Neural progenitor cell (in vitro differentiated cells): ENCODE measurements at regions not wholly inside any gene's neighbourhood (a gene's known extent, or its start where the extent isn't known, plus 50 kb on each side); places are given as distances from the start of the nearest gene placed in this dataset.

Experiments
- DNase-seq: peaks from one replicate; pipeline ENCODE4 v3.0.0-alpha.2; 2016; ENCODE audit warnings: low spot score
- H2AFZ ChIP-seq: fragments of 200-600 bp; sonication (generic); replicated peaks from 2 replicates; pipeline ENCODE4 v1.6.1; 2016; ENCODE audit warnings: antibody characterized with exemption
- H3F3A ChIP-seq: fragments of 200-600 bp; sonication (generic); 2 replicates; pipeline ENCODE4 v1.6.1; 2016; ENCODE audit warnings: antibody characterized with exemption, low read depth
- H3K27ac ChIP-seq: fragments of 200-600 bp; sonication (generic); 2 replicates; pipeline ENCODE4 v1.5.1; 2016; ENCODE audit warnings: mild to moderate bottlenecking
- H3K27me3 ChIP-seq: fragments of 200-600 bp; sonication (generic); 2 replicates; pipeline ENCODE4 v1.6.1; 2016; ENCODE audit warnings: mild to moderate bottlenecking, moderate library complexity
- H3K36me3 ChIP-seq: fragments of 200-600 bp; sonication (generic); 2 replicates; pipeline ENCODE4 v1.5.1; 2016
- H3K4me1 ChIP-seq: fragments of 200-600 bp; sonication (generic); 2 replicates; pipeline ENCODE4 v1.6.1; 2016; ENCODE audit warnings: mixed run types
- H3K4me2 ChIP-seq: fragments of 200-600 bp; sonication (generic); 2 replicates; pipeline ENCODE4 v1.6.1; 2016
- H3K4me3 ChIP-seq: fragments of 200-600 bp; sonication (generic); 2 replicates; pipeline ENCODE4 v1.5.1; 2016
- H3K79me2 ChIP-seq: fragments of 200-600 bp; sonication (generic); 2 replicates; pipeline ENCODE4 v1.6.1; 2016; ENCODE audit warnings: low read depth
- H3K9ac ChIP-seq: fragments of 200-600 bp; sonication (generic); 2 replicates; pipeline ENCODE4 v1.6.1; 2016
- H3K9me3 ChIP-seq: fragments of 200-600 bp; sonication (generic); 2 replicates; pipeline ENCODE4 v1.5.1; 2016; ENCODE audit warnings: low read depth
- H4K20me1 ChIP-seq: fragments of 200-600 bp; sonication (generic); 2 replicates; pipeline ENCODE4 v1.6.1; 2016; ENCODE audit warnings: low read depth
- H3K27ac Mint-ChIP-seq: 3 replicates; pipeline ENCODE4 v1.8.0; 2021; ENCODE audit warnings: mixed read lengths
- H3K27me3 Mint-ChIP-seq: 2 replicates; pipeline ENCODE4 v1.8.0; 2022; ENCODE audit warnings: low read depth, mild to moderate bottlenecking, inconsistent platforms, moderate library complexity, mixed read lengths; ENCODE audit not compliant: insufficient read depth
- H3K36me3 Mint-ChIP-seq: 3 replicates; pipeline ENCODE4 v1.8.0; 2021; ENCODE audit warnings: mixed read lengths
- H3K4me1 Mint-ChIP-seq: 3 replicates; pipeline ENCODE4 v1.8.0; 2021; ENCODE audit warnings: mixed read lengths
- H3K4me3 Mint-ChIP-seq: 3 replicates; pipeline ENCODE4 v1.8.0; 2021; ENCODE audit warnings: mild to moderate bottlenecking, moderate library complexity, mixed read lengths
- H3K9me3 Mint-ChIP-seq: 3 replicates; pipeline ENCODE4 v1.8.0; 2020; ENCODE audit warnings: mixed read lengths
- CTCF ChIP-seq: fragments of 200-600 bp; sonication (generic); IDR thresholded peaks from 2 replicates; pipeline ENCODE4 v1.5.1; 2017; ENCODE audit warnings: antibody characterized with exemption, mild to moderate bottlenecking
- EZH2 ChIP-seq: fragments of 200-600 bp; sonication (generic); IDR thresholded peaks from 2 replicates; pipeline ENCODE4 v1.6.1; 2017; ENCODE audit warnings: antibody characterized with exemption, mild to moderate bottlenecking, moderate library complexity
- EZH2phosphoT487 ChIP-seq: fragments of 200-600 bp; sonication (generic); IDR thresholded peaks from 2 replicates; pipeline ENCODE4 v1.6.1; 2017; ENCODE audit warnings: antibody characterized with exemption

- no peak overlapping the region for H3K27ac Mint-ChIP-seq
- no peak overlapping the region for H2AFZ ChIP-seq
These were observed 382.3 kb upstream of the KCND2 start for GRCh38 chr7:119890631-119891030.

GRCh38 chr7:119895320-119895719, 377.7 kb upstream of the KCND2 start:
- TF ChIP-seq EZH2 (no peak), CTCF (no peak), EZH2phosphoT487 (no peak)
- Histone ChIP-seq H3K27ac (no peak overlapping the region), H4K20me1 (no peaks in the 10 kb centered on the region), H2AFZ (no peak overlapping the region), H3K36me3 (no peaks in the 10 kb centered on the region), H3K9ac (no peak overlapping the region), H3K4me1 (peaks cover 8% of the 10 kb centered on the region), H3F3A (no peaks in the 10 kb centered on the region), H3K4me3 (no peak overlapping the region), H3K27me3 (no peaks in the 10 kb centered on the region), H3K4me2 (no peak overlapping the region), H3K9me3 (no peaks in the 10 kb centered on the region), H3K79me2 (no peaks in the 10 kb centered on the region)
- no peaks in the 10 kb centered on the region for H3K4me1 Mint-ChIP-seq
- DNase-seq: no peak
- no peak overlapping the region for H3K4me3 Mint-ChIP-seq
- no peaks in the 10 kb centered on the region for H3K36me3 Mint-ChIP-seq
- H3K9me3 Mint-ChIP-seq: peaks cover 6% of the 10 kb centered on the region
- H3K27ac Mint-ChIP-seq: no peak overlapping the region
- H3K27me3 Mint-ChIP-seq: peaks cover 2% of the 10 kb centered on the region

More at GRCh38 chr7:119890631-119891030, 382.3 kb upstream of the KCND2 start:
- Histone ChIP-seq H3F3A (no peaks in the 10 kb centered on the region), H4K20me1 (no peaks in the 10 kb centered on the region), H3K27ac (no peak overlapping the region), H3K4me2 (no peak overlapping the region), H3K27me3 (no peaks in the 10 kb centered on the region), H3K9me3 (no peaks in the 10 kb centered on the region), H3K4me3 (no peak overlapping the region), H3K4me1 (no peaks in the 10 kb centered on the region), H3K9ac (no peak overlapping the region), H3K36me3 (no peaks in the 10 kb centered on the region), H3K79me2 (no peaks in the 10 kb centered on the region)
- DNase-seq: no peak
- no peaks in the 10 kb centered on the region for H3K9me3 Mint-ChIP-seq
- no peaks in the 10 kb centered on the region for H3K27me3 Mint-ChIP-seq
- TF ChIP-seq EZH2phosphoT487: no peak
- TF ChIP-seq EZH2: no peak
- H3K4me1 Mint-ChIP-seq: no peaks in the 10 kb centered on the region
- no peaks in the 10 kb centered on the region for H3K36me3 Mint-ChIP-seq
- no peak overlapping the region for H3K4me3 Mint-ChIP-seq

- TF ChIP-seq EZH2: no peak
- no peak for TF ChIP-seq EZH2phosphoT487
- no peak for TF ChIP-seq CTCF
These were observed 376.6 kb upstream of the KCND2 start for GRCh38 chr7:119896386-119896785.

GRCh38 chr7:119900996-119901672, 371.8 kb upstream of the KCND2 start:
- Histone ChIP-seq H2AFZ (no peak overlapping the region), H3K9me3 (no peaks in the 10 kb centered on the region), H3K36me3 (no peaks in the 10 kb centered on the region), H3K27ac (no peak overlapping the region), H4K20me1 (no peaks in the 10 kb centered on the region), H3F3A (no peaks in the 10 kb centered on the region), H3K4me2 (no peak overlapping the region), H3K27me3 (no peaks in the 10 kb centered on the region), H3K79me2 (no peaks in the 10 kb centered on the region), H3K9ac (no peak overlapping the region), H3K4me1 (peaks cover 8% of the 10 kb centered on the region), H3K4me3 (no peak overlapping the region)
- TF ChIP-seq CTCF (no peak), EZH2 (no peak), EZH2phosphoT487 (no peak)
- peak; percentile 2 for DNase-seq
- no peak overlapping the region for H3K27ac Mint-ChIP-seq
- no peak overlapping the region for H3K4me3 Mint-ChIP-seq
- peaks cover 6% of the 10 kb centered on the region for H3K9me3 Mint-ChIP-seq
- no peaks in the 10 kb centered on the region for H3K36me3 Mint-ChIP-seq
- peaks cover 4% of the 10 kb centered on the region for H3K27me3 Mint-ChIP-seq
- no peaks in the 10 kb centered on the region for H3K4me1 Mint-ChIP-seq

More at GRCh38 chr7:119896386-119896785, 376.6 kb upstream of the KCND2 start:
- Histone ChIP-seq H3K9me3 (no peaks in the 10 kb centered on the region), H4K20me1 (no peaks in the 10 kb centered on the region), H3K36me3 (no peaks in the 10 kb centered on the region), H3K4me1 (peaks cover 8% of the 10 kb centered on the region), H2AFZ (no peak overlapping the region), H3K27me3 (no peaks in the 10 kb centered on the region), H3F3A (no peaks in the 10 kb centered on the region), H3K79me2 (no peaks in the 10 kb centered on the region), H3K4me3 (no peak overlapping the region), H3K27ac (no peak overlapping the region), H3K4me2 (no peak overlapping the region), H3K9ac (no peak overlapping the region)
- peaks cover 6% of the 10 kb centered on the region for H3K9me3 Mint-ChIP-seq
- no peaks in the 10 kb centered on the region for H3K36me3 Mint-ChIP-seq
- H3K27me3 Mint-ChIP-seq: peaks cover 4% of the 10 kb centered on the region
- no peak overlapping the region for H3K27ac Mint-ChIP-seq
- H3K4me3 Mint-ChIP-seq: no peak overlapping the region
- no peaks in the 10 kb centered on the region for H3K4me1 Mint-ChIP-seq
- DNase-seq: no peak
